Activated CD8-positive, alpha-beta T cell treated with anti-CD3 and anti-CD28 coated beads for 36 hours (primary cell): ENCODE measurements at regions not wholly inside any gene's neighbourhood (a gene's known extent, or its start where the extent isn't known, plus 50 kb on each side); places are given as distances from the start of the nearest gene placed in this dataset.

Source experiments
- ATAC-seq: fragments of 200-7000 bp; cut with Tn5 transposase; one replicate; pipeline ENCODE4 v1.10.0; 2021; ENCODE audit warnings: mild to moderate bottlenecking, moderate library complexity
- CTCF ChIA-PET: fragments of 350-600 bp; sonication (Branson Sonifier 250); formaldehyde crosslinking; loops from one replicate; lab custom pipeline; 2021; ENCODE audit warnings: antibody characterized with exemption; lab: Charles Lee
- POLR2A ChIA-PET: fragments of 350-600 bp; sonication (Branson Sonifier 250); formaldehyde crosslinking; loops from one replicate; lab custom pipeline; 2021; ENCODE audit warnings: antibody characterized with exemption; lab: Charles Lee
- DNase-seq: peaks from one replicate; pipeline ENCODE4 v3.0.0-alpha.2; 2020
- H3K27ac Mint-ChIP-seq: one replicate; pipeline ENCODE4 v1.8.0; 2021; ENCODE audit warnings: mild to moderate bottlenecking, mixed read lengths
- H3K27me3 Mint-ChIP-seq: one replicate; pipeline ENCODE4 v1.8.0; 2021; ENCODE audit warnings: mixed read lengths
- H3K36me3 Mint-ChIP-seq: one replicate; pipeline ENCODE4 v1.8.0; 2021; ENCODE audit warnings: low read depth, mixed read lengths
- H3K4me1 Mint-ChIP-seq: one replicate; pipeline ENCODE4 v1.8.0; 2021; ENCODE audit warnings: low read depth, mixed read lengths
- H3K4me3 Mint-ChIP-seq: one replicate; pipeline ENCODE4 v1.8.0; 2021; ENCODE audit warnings: mild to moderate bottlenecking, moderate library complexity, mixed read lengths
- H3K9me3 Mint-ChIP-seq: one replicate; pipeline ENCODE4 v1.8.0; 2021; ENCODE audit warnings: mixed read lengths
- intact Hi-C: fragments of 100-400 bp; cut with micrococcal nuclease; formaldehyde crosslinking; loops from one replicate; pipeline ENCODE4 v1.10.0; 2022
- TF ChIP-seq, protein P1 (sequence below): fragments of 200-600 bp; IDR thresholded peaks from one replicate; pipeline ENCODE4 v1.8.0; 2022; ENCODE audit warnings: antibody characterized with exemption, mild to moderate bottlenecking

GRCh38 chr4:14176613-14177012, 549.1 kb upstream of the BOD1L1 start:
- DNase-seq (no peak), ATAC-seq (no peak)
- CTCF ChIA-PET, result no interaction called here
- no peaks in the 10 kb centered on the region for H3K36me3 Mint-ChIP-seq
- no peaks in the 10 kb centered on the region for H3K27me3 Mint-ChIP-seq
- H3K9me3 Mint-ChIP-seq, result no peaks in the 10 kb centered on the region
- H3K4me1 Mint-ChIP-seq, result peaks cover 22% of the 10 kb centered on the region
- POLR2A ChIA-PET, result no interaction called here
- intact Hi-C loops, result no loop called here
- TF ChIP-seq, protein P1, sequence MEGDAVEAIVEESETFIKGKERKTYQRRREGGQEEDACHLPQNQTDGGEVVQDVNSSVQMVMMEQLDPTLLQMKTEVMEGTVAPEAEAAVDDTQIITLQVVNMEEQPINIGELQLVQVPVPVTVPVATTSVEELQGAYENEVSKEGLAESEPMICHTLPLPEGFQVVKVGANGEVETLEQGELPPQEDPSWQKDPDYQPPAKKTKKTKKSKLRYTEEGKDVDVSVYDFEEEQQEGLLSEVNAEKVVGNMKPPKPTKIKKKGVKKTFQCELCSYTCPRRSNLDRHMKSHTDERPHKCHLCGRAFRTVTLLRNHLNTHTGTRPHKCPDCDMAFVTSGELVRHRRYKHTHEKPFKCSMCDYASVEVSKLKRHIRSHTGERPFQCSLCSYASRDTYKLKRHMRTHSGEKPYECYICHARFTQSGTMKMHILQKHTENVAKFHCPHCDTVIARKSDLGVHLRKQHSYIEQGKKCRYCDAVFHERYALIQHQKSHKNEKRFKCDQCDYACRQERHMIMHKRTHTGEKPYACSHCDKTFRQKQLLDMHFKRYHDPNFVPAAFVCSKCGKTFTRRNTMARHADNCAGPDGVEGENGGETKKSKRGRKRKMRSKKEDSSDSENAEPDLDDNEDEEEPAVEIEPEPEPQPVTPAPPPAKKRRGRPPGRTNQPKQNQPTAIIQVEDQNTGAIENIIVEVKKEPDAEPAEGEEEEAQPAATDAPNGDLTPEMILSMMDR, result no peak
- H3K27ac Mint-ChIP-seq, result no peak overlapping the region
- no peak overlapping the region for H3K4me3 Mint-ChIP-seq

- intact Hi-C loops, result no loop called here
- ATAC-seq (peak; percentile 74), DNase-seq (peak; percentile 4)
- no peaks in the 10 kb centered on the region for H3K9me3 Mint-ChIP-seq
- no peaks in the 10 kb centered on the region for H3K27me3 Mint-ChIP-seq
- no peaks in the 10 kb centered on the region for H3K36me3 Mint-ChIP-seq
- POLR2A ChIA-PET, result interaction anchor here (1.6 kb wide), 1 partner anchor 25 kb away, joined by 3 read pairs; no protein-coding TSS in a partner anchor
- CTCF ChIA-PET, result no interaction called here
- TF ChIP-seq, protein P1, result no peak
- H3K4me1 Mint-ChIP-seq, result peaks cover 22% of the 10 kb centered on the region
- H3K27ac Mint-ChIP-seq, result peak overlapping the region; percentile 80
- H3K4me3 Mint-ChIP-seq, result no peak overlapping the region
These were observed 550.5 kb upstream of the BOD1L1 start for GRCh38 chr4:14177987-14178386.

GRCh38 chr4:14178421-14178820, 550.9 kb upstream of the BOD1L1 start:
- DNase-seq (peak; percentile 3), ATAC-seq (peak; percentile 85)
- H3K27me3 Mint-ChIP-seq, result no peaks in the 10 kb centered on the region
- no peak overlapping the region for H3K4me3 Mint-ChIP-seq
- H3K27ac Mint-ChIP-seq, result peak overlapping the region; percentile 80
- H3K36me3 Mint-ChIP-seq, result no peaks in the 10 kb centered on the region
- ChIA-PET POLR2A (interaction anchor here (1.6 kb wide), 1 partner anchor 25 kb away, joined by 3 read pairs; no protein-coding TSS in a partner anchor), CTCF (no interaction called here)
- intact Hi-C loops, result no loop called here
- peaks cover 22% of the 10 kb centered on the region for H3K4me1 Mint-ChIP-seq
- TF ChIP-seq, protein P1, result no peak
- H3K9me3 Mint-ChIP-seq, result no peaks in the 10 kb centered on the region

GRCh38 chr4:14180166-14180565, 552.6 kb upstream of the BOD1L1 start:
- Mint-ChIP-seq H3K9me3 (no peaks in the 10 kb centered on the region), H3K4me3 (no peak overlapping the region), H3K4me1 (peaks cover 22% of the 10 kb centered on the region), H3K27ac (no peak overlapping the region), H3K36me3 (no peaks in the 10 kb centered on the region), H3K27me3 (no peaks in the 10 kb centered on the region)
- POLR2A ChIA-PET, result no interaction called here
- intact Hi-C loops, result no loop called here
- DNase-seq (no peak), ATAC-seq (no peak)
- CTCF ChIA-PET, result no interaction called here
- TF ChIP-seq, protein P1, result no peak

DNA sequence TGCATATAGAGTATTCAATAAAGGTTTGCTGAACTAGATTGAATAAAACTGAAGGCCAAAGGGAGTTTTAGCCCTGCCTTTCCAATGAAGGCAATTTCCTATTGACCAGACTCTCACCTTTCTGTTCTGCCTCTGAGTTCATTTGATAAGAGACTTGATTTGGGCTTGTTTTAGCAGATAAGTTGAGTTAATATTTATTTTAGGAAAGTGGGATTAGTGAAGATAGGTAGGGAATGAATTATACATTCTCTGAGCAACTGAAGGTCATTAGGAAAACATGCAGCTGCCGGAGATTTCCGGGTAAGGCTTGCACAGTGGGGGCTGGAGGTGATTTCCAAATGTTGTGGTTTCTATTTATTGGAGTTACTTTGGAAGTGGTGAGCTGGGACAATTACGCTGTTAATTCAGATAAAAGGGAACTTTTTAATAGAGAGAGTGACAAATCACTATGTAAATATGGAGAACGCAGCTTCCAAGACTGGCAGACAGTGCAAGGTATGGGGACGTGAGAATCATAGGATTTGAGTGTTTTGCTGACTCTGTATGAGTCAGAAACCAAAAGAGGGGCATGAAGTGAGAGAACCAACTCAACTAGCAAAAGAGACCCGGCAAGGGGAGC, 553.6 kb upstream of the BOD1L1 start:
- CTCF ChIA-PET, result no interaction called here
- intact Hi-C loops, result no loop called here
- no peaks in the 10 kb centered on the region for H3K36me3 Mint-ChIP-seq

More for the DNA sequence above, 553.6 kb upstream of the BOD1L1 start:
- ATAC-seq (no peak), DNase-seq (no peak)
- H3K27ac Mint-ChIP-seq, result no peak overlapping the region
- H3K4me1 Mint-ChIP-seq, result peaks cover 22% of the 10 kb centered on the region
- H3K4me3 Mint-ChIP-seq, result no peak overlapping the region
- H3K27me3 Mint-ChIP-seq, result no peaks in the 10 kb centered on the region
- POLR2A ChIA-PET, result no interaction called here
- no peaks in the 10 kb centered on the region for H3K9me3 Mint-ChIP-seq
- TF ChIP-seq, protein P1, result no peak
